Upper lobe of left lung (tissue), 6 donors: ENCODE measurements at regions not wholly inside any gene's neighbourhood (a gene's known extent, or its start where the extent isn't known, plus 50 kb on each side); places are given as distances from the start of the nearest gene placed in this dataset.
"Not testable (repeated sequence)": the region's sequence is repeated elsewhere in the genome, so short reads cannot be mapped to it uniquely, and the experiment has no call there.

Source experiments
- ATAC-seq, 2 donors: fragments of 200-7000 bp; cut with Tn5 transposase; one replicate each; pipeline ENCODE4 v1.9.1; 2022; ENCODE audit warnings: mild to moderate bottlenecking in 2 of 2, moderate library complexity in 2 of 2; ENCODE audit not compliant: low FRiP score in 2 of 2
- DNase-seq, 2 donors: peaks; one replicate each; pipeline ENCODE4 v3.0.0-alpha.2; 2019 to 2020
- H3K27ac ChIP-seq, 4 donors: fragments of 200-600 bp; sonication (generic); one replicate each; pipeline ENCODE4 v1.5.1; 2016 to 2019
- H3K27me3 ChIP-seq, 4 donors: fragments of 200-600 bp; sonication (generic); one replicate each; pipeline ENCODE4 v1.5.1; 2017 to 2019
- H3K36me3 ChIP-seq, 4 donors: fragments of 200-600 bp; sonication (generic); one replicate each; pipeline ENCODE4 v1.5.1; 2016 to 2019
- H3K4me1 ChIP-seq, 4 donors: fragments of 200-600 bp; sonication (generic); one replicate each; pipeline ENCODE4 v1.5.1; 2018 to 2019
- H3K4me3 ChIP-seq, 4 donors: fragments of 200-600 bp; sonication (generic); one replicate each; pipeline ENCODE4 v1.5.1; 2017 to 2019; ENCODE audit warnings: mild to moderate bottlenecking in 2 of 4, moderate library complexity in 1 of 4
- H3K9me3 ChIP-seq, 4 donors: fragments of 200-600 bp; sonication (generic); one replicate each; pipeline ENCODE4 v1.5.1; 2018 to 2019
- EP300 ChIP-seq, 4 donors: sonication (generic); formaldehyde crosslinking; IDR thresholded peaks; one replicate each; pipeline ENCODE4 v1.5.1; 2017; ENCODE audit warnings: antibody characterized with exemption in 4 of 4, control low read depth in 2 of 4
- POLR2A ChIP-seq, 4 donors: fragments of 450-650 bp; IDR thresholded peaks; one replicate each; pipeline ENCODE4 v1.5.1; 2016 to 2017; ENCODE audit warnings: antibody characterized with exemption in 4 of 4, mild to moderate bottlenecking in 2 of 4
- POLR2AphosphoS5 ChIP-seq, 2 donors: sonication (generic); formaldehyde crosslinking; IDR thresholded peaks; one replicate each; pipeline ENCODE4 v1.5.1; 2017; ENCODE audit warnings: antibody characterized with exemption in 2 of 2
- WGBS, 2 donors: methylation state at CpG; one replicate each; pipeline ENCODE4 v1.1.5; 2017 to 2018; 5-methylcytosine and 5-hydroxymethylcytosine counted together
- TF ChIP-seq, protein P1 (sequence below), 6 experiments: fragments of 450-650 bp in 4 of 6; fragments of 200-600 bp in 2 of 6; sonication (generic) in 2 of 6; IDR thresholded peaks; one replicate each; pipeline ENCODE4 v1.5.1; 2016 to 2019; ENCODE audit warnings: antibody characterized with exemption in 6 of 6
- donor health status: DM: no; HTN: no; CAD: no; lungs with moderate emphysema.
- donor health status: DM: no; HTN: yes; CAD: no; lungs with severe emphysema.

DNA sequence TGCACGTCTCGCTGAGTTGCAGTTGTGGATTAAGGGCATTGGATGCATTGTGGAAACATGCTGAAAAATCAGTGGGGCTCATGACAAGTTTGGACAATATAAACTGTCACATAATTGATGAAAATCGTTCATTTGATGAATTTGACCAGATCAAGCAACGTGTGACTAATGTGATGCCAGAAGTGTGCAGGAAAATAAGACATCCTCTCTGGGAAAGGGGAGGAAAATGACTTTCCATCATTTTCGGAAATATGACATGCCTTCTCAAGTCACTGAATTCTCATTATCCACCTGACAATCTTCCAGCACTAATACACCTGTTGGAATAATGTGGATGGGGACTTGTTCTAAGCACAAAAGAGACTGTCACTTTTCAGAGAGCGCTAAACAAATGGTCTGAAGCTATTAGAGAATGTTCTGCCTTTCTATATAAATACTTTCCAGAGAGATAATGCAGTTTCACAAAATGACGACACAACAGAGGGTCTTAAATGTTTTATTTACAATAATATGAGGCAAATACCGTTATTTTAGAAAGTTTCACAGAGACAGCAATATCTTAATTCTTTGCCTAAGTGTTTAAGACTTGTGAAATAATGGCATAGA, 1741.9 kb upstream of the RAG2 start:
- TF ChIP-seq EP300 (IDR thresholded peaks at IDR 0.05) (no peak), POLR2AphosphoS5 (IDR thresholded peaks at IDR 0.05) (no peak), POLR2A (IDR thresholded peaks at IDR 0.05) (no peak)
- TF ChIP-seq, protein P1, sequence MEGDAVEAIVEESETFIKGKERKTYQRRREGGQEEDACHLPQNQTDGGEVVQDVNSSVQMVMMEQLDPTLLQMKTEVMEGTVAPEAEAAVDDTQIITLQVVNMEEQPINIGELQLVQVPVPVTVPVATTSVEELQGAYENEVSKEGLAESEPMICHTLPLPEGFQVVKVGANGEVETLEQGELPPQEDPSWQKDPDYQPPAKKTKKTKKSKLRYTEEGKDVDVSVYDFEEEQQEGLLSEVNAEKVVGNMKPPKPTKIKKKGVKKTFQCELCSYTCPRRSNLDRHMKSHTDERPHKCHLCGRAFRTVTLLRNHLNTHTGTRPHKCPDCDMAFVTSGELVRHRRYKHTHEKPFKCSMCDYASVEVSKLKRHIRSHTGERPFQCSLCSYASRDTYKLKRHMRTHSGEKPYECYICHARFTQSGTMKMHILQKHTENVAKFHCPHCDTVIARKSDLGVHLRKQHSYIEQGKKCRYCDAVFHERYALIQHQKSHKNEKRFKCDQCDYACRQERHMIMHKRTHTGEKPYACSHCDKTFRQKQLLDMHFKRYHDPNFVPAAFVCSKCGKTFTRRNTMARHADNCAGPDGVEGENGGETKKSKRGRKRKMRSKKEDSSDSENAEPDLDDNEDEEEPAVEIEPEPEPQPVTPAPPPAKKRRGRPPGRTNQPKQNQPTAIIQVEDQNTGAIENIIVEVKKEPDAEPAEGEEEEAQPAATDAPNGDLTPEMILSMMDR (IDR thresholded peaks at IDR 0.05): no peak
- H3K4me3 ChIP-seq: no peak overlapping the region
- ATAC-seq (no peak), DNase-seq (no peak)
- no peaks in the 10 kb centered on the region for H3K4me1 ChIP-seq
- no peaks in the 10 kb centered on the region for H3K9me3 ChIP-seq
- no peaks in the 10 kb centered on the region for H3K27me3 ChIP-seq
- WGBS, 2 donors: 76 to 85% methylated on average over 8 of the region's 8 CpGs
- no peaks in the 10 kb centered on the region for H3K36me3 ChIP-seq
- H3K27ac ChIP-seq: no peak overlapping the region

DNA sequence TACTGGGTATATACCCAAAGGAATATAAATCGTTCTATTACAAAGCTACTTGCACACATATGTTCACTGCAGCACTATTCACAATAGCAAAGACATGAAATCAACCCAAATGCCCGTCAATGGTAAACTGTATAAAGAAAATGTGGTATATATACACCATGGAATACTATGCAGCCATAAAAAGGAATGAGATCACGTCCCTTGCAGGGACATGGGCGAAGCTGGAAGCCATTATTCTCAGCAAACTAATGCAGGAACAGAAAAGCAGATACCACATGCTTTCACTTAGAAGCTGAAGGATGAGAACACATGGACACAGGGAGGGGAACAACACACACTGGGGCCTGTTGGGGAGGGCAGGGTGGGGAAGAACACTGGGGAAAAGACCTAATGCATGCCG, 1740.0 kb upstream of the RAG2 start:
- not testable (repeated sequence) for H3K9me3 ChIP-seq, H3K36me3 ChIP-seq, H3K27ac ChIP-seq, H3K27me3 ChIP-seq, H3K4me1 ChIP-seq, ATAC-seq, DNase-seq, H3K4me3 ChIP-seq
- 86 to 89% methylated on average over 5 of the region's 5 CpGs for WGBS, 2 donors

DNA sequence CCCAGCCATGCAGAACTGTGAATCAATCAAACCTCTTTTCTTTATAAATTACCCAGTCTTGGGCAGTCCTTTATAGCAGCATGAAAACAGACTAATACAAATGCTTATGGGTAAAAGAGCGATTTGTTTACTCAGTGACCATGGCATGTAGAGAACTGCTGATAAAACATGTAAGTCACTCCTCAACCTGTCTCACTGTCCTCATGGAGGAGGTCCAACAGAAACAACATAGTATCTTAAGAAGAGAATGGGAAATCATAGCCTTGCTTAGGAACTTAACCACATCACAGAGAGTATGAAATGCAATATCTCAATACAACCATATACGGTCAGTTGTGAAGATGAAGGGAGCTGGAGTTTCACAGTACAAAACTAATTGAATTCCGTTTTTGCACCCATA, 1734.0 kb upstream of the RAG2 start:
- Histone ChIP-seq H3K27me3 (no peaks in the 10 kb centered on the region), H3K4me3 (no peak overlapping the region), H3K36me3 (no peaks in the 10 kb centered on the region), H3K4me1 (no peaks in the 10 kb centered on the region), H3K9me3 (no peaks in the 10 kb centered on the region), H3K27ac (no peak overlapping the region)
- ATAC-seq (no peak), DNase-seq (no peak)
- no peak for TF ChIP-seq EP300 (IDR thresholded peaks at IDR 0.05)
- no peak for TF ChIP-seq POLR2A (IDR thresholded peaks at IDR 0.05)
- TF ChIP-seq, protein P1 (IDR thresholded peaks at IDR 0.05): no peak
- TF ChIP-seq POLR2AphosphoS5 (IDR thresholded peaks at IDR 0.05): no peak
- 73 to 87% methylated on average over 3 of the region's 3 CpGs for WGBS, 2 donors

DNA sequence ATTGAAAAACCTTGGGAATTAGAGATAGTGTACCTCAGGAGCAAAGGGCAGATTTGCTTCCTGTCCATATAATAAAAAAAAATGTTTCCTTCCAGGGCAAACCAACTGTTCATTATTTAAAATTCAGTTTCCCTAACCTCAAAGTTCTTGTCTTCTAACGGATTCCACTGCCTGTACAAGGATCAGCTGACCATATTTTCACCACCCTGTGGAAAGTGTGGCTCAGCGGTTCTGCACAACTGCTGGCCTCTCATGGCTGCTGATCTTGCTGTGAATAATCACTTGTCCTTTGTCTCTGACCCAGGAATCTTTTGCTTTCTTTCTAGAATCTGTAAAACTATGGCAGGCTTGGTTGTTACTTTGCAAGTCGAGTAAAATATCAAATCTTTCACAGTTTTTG, 1732.5 kb upstream of the RAG2 start:
- no peaks in the 10 kb centered on the region for H3K36me3 ChIP-seq
- no peaks in the 10 kb centered on the region for H3K4me1 ChIP-seq
- H3K27ac ChIP-seq: no peak overlapping the region
- 57 to 64% methylated on average over 3 of the region's 3 CpGs for WGBS, 2 donors
- H3K27me3 ChIP-seq: no peaks in the 10 kb centered on the region
- no peaks in the 10 kb centered on the region for H3K9me3 ChIP-seq
- H3K4me3 ChIP-seq: no peak overlapping the region
- TF ChIP-seq EP300 (IDR thresholded peaks at IDR 0.05) (no peak), POLR2A (IDR thresholded peaks at IDR 0.05) (no peak), POLR2AphosphoS5 (IDR thresholded peaks at IDR 0.05) (no peak)
- TF ChIP-seq, protein P1 (IDR thresholded peaks at IDR 0.05): no peak
- ATAC-seq (no peak), DNase-seq (no peak)

DNA sequence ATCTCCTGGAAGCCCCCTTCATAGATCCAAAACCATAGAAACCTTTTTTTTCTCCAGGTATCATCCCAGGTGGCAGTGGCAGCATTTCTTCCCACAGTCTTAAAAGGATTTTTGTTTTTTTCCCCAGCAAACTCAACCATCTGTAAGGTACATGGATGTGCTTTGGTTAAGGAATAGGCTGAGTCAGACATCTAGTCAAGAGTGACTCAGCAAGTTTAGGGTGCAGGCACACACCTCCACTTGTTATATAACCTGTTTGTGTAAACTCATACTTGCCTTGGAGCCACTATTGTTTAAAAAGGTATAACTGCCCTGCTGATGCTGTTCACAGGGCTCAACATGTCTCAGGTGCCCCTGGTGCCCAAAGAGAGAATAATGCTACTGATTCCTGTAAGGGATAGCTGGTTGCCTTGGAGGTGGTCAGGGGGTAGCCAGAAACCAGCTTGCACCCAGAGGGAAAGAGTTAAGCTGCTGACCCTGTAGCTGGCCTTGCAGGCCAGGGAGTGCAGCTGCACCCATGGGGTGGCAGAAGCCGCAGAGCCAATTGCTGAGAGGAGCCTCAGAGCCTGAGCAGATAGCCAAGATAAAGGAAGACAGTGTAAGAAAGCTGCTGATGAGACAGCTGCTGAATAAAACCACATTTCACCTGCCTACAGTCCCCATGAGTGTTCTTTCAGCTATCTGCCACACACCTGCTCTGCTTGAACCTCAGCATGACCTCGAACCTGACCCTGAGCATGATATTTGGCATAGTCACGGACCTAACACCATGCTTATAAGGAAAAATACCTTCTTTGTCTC, 1726.1 kb upstream of the RAG2 start:
- ATAC-seq (no peak), DNase-seq (no peak)
- TF ChIP-seq, protein P1 (IDR thresholded peaks at IDR 0.05): no peak
- TF ChIP-seq POLR2A (IDR thresholded peaks at IDR 0.05) (no peak), POLR2AphosphoS5 (IDR thresholded peaks at IDR 0.05) (no peak), EP300 (IDR thresholded peaks at IDR 0.05) (no peak)
- WGBS, 2 donors: 46 to 53% methylated on average over 3 of the region's 3 CpGs
- Histone ChIP-seq H3K27me3 (no peaks in the 10 kb centered on the region), H3K27ac (no peak overlapping the region), H3K36me3 (no peaks in the 10 kb centered on the region), H3K4me1 (no peaks in the 10 kb centered on the region), H3K9me3 (no peaks in the 10 kb centered on the region), H3K4me3 (no peak overlapping the region)
